Gastroesophageal sphincter (tissue), 4 donors: ENCODE measurements at regions not wholly inside any gene's neighbourhood (a gene's known extent, or its start where the extent isn't known, plus 50 kb on each side); places are given as distances from the start of the nearest gene placed in this dataset.

Experiments used
- ATAC-seq: fragments of 150-250 bp; one replicate; pipeline ENCODE4 v1.9.1; 2016; ENCODE audit warnings: mild to moderate bottlenecking, moderate library complexity
- H3K27ac ChIP-seq, 4 donors: fragments of 200-600 bp; sonication (generic) in 3 of 4; 1 replicate in 3 of 4; 2 replicates in 1 of 4; pipeline ENCODE4 v1.5.1; 2016 to 2019
- H3K27me3 ChIP-seq: fragments of 200-600 bp; sonication (generic); one replicate; pipeline ENCODE4 v1.5.1; 2019
- H3K36me3 ChIP-seq, 2 donors: fragments of 200-600 bp; sonication (generic); one replicate each; pipeline ENCODE4 v1.5.1; 2019; ENCODE audit warnings: control low read depth in 1 of 2
- H3K4me1 ChIP-seq, 3 donors: fragments of 200-600 bp; sonication (generic); 1 replicate in 2 of 3; 2 replicates in 1 of 3; pipeline ENCODE4 v1.5.1; 2016 to 2019; ENCODE audit warnings: control low read depth in 2 of 3
- H3K4me3 ChIP-seq, 2 donors: fragments of 200-600 bp; sonication (generic); one replicate each; pipeline ENCODE4 v1.5.1; 2019; ENCODE audit warnings: mild to moderate bottlenecking in 1 of 2, moderate library complexity in 1 of 2
- H3K9me3 ChIP-seq, 3 donors: fragments of 200-600 bp; sonication (generic); one replicate each; pipeline ENCODE4 v1.5.1; 2017 to 2019; ENCODE audit warnings: control low read depth in 2 of 3
- EP300 ChIP-seq: sonication (generic); formaldehyde crosslinking; IDR thresholded peaks from one replicate; pipeline ENCODE4 v1.6.1; 2017; ENCODE audit warnings: antibody characterized with exemption, mild to moderate bottlenecking
- POLR2A ChIP-seq, 2 donors: fragments of 450-650 bp; IDR thresholded peaks; one replicate each; pipeline ENCODE4 v1.6.1; 2017; ENCODE audit warnings: antibody characterized with exemption in 2 of 2, mild to moderate bottlenecking in 2 of 2, moderate library complexity in 1 of 2
- POLR2AphosphoS5 ChIP-seq: sonication (generic); formaldehyde crosslinking; IDR thresholded peaks from one replicate; pipeline ENCODE4 v1.6.1; 2017; ENCODE audit warnings: antibody characterized with exemption
- WGBS, 2 donors: methylation state at CpG; one replicate each; pipeline ENCODE4 v1.1.5; 2018; ENCODE audit warnings: low coverage in 1 of 2; 5-methylcytosine and 5-hydroxymethylcytosine counted together
- TF ChIP-seq, protein P1 (sequence below), 4 experiments: fragments of 200-600 bp in 2 of 4; fragments of 450-650 bp in 2 of 4; sonication (generic) in 1 of 4; IDR thresholded peaks; one replicate each; pipeline ENCODE4 v1.5.1; 2017 to 2019; ENCODE audit warnings: antibody characterized with exemption in 4 of 4, mild to moderate bottlenecking in 2 of 4, moderate library complexity in 2 of 4

DNA sequence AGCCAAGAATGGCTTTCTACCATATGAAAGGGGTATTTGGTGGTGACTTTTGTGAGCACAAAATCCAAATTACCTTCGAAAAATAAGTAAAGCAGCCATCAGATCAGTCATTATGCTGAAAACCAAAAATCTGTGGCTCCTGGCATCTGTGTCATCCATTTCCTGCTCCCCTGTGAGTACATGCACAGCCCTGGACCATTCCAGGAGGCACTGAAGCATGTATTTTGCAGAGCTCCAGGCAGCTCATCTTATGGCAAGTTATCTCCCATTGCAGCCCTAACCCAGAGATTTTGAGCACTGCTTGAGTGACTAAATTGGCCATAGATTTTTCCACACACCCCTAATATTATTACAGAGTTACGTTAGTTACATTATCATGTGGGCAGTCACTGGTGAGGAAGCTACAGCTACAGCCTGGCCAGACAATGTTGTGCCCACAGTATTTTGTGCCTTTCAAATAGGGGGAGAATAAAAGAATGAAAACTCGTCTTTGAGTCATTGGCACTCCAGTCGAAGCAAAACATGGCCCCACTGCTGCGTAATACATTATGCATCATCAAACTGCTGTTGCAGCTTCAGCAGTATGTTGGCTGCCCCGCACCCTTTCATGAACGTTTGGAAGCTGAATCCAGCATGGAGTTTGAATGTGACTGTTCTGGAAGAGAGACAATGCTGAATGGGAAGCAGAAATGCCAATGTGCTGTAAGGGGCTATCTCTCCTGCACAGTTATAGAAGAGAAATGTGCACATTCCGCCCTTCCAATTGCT lies 702.2 kb downstream of the RNF144A start:
- TF ChIP-seq EP300: no peak
- no peak for TF ChIP-seq POLR2A (IDR thresholded peaks at IDR 0.05)
- no peak for TF ChIP-seq POLR2AphosphoS5
- TF ChIP-seq, protein P1, sequence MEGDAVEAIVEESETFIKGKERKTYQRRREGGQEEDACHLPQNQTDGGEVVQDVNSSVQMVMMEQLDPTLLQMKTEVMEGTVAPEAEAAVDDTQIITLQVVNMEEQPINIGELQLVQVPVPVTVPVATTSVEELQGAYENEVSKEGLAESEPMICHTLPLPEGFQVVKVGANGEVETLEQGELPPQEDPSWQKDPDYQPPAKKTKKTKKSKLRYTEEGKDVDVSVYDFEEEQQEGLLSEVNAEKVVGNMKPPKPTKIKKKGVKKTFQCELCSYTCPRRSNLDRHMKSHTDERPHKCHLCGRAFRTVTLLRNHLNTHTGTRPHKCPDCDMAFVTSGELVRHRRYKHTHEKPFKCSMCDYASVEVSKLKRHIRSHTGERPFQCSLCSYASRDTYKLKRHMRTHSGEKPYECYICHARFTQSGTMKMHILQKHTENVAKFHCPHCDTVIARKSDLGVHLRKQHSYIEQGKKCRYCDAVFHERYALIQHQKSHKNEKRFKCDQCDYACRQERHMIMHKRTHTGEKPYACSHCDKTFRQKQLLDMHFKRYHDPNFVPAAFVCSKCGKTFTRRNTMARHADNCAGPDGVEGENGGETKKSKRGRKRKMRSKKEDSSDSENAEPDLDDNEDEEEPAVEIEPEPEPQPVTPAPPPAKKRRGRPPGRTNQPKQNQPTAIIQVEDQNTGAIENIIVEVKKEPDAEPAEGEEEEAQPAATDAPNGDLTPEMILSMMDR (IDR thresholded peaks at IDR 0.05): no peak
- 59 to 83% methylated on average over 3 to 5 of the region's 8 CpGs for WGBS, 2 donors
- Histone ChIP-seq H3K4me1 (no peaks in the 10 kb centered on the region), H3K36me3 (no peaks in the 10 kb centered on the region), H3K27ac (no peak overlapping the region), H3K4me3 (no peak overlapping the region), H3K27me3 (no peaks in the 10 kb centered on the region), H3K9me3 (no peaks in the 10 kb centered on the region)
- no peak for ATAC-seq

DNA sequence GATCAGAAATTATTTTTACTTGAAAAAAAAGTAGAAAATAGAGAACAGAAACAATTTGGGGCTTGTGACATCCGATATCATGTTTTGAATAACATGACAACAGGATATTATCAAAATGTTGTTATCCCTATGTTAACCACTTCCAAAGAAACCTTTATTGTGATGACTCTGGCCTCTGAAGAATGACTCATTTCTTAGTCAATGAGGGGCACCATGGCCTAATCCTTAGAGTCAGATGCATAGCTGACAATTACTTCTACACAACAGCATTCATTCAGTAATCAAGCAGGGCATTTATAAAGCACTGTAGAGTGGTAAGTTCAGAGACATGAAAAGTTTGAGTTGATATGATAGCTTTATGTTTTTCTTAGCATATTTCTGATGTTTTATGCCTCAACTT lies 703.0 kb downstream of the RNF144A start:
- Histone ChIP-seq H3K4me1 (no peaks in the 10 kb centered on the region), H3K36me3 (no peaks in the 10 kb centered on the region), H3K4me3 (no peak overlapping the region), H3K27ac (no peak overlapping the region), H3K9me3 (no peaks in the 10 kb centered on the region), H3K27me3 (no peaks in the 10 kb centered on the region)
- WGBS, 2 donors: 57 to 90% methylated on average over 1 of the region's 1 CpG
- TF ChIP-seq POLR2AphosphoS5: no peak
- TF ChIP-seq, protein P1 (IDR thresholded peaks at IDR 0.05): no peak
- no peak for ATAC-seq

DNA sequence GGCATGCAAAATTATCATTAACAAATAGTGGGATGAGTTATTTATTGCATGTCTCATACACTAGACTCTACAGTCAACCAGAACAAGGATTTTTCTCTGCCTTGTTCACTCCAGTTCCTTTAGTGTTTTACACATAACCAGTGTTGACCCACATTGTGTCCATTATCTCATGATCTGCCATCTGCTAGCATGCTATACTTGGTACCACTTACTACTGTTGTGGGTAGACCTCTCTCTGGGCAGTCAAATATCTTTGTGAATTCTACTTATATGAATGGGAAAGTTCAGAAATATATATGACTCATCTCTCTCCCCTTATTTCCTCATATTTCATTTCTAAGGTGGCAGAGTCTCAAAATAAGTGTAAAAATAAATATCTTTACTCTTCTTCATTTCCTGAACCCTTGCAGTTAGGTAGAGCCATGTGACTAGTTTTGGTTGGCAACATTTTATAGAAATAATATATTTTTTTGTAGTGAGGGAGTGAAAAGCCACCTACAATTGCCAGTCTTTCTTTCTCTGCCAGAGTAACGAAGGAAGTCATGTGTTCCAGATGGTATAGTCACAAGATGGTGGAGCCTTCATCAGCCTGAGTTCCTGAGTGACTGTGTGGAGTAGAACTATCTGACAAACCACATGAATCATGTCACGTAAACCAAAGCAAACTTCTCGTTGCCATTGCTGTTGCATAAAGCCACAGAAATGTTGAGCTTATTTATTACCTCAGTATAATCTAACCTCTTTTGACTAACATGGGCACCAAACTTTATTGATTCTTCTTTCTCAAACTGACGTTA lies 704.0 kb downstream of the RNF144A start:
- no peak for ATAC-seq
- H3K27me3 ChIP-seq: no peaks in the 10 kb centered on the region
- no peak overlapping the region for H3K27ac ChIP-seq
- no peaks in the 10 kb centered on the region for H3K4me1 ChIP-seq
- 77 to 82% methylated on average over 4 of the region's 4 CpGs for WGBS, 2 donors
- no peaks in the 10 kb centered on the region for H3K9me3 ChIP-seq
- no peak overlapping the region for H3K4me3 ChIP-seq
- H3K36me3 ChIP-seq: no peaks in the 10 kb centered on the region
- TF ChIP-seq POLR2A (IDR thresholded peaks at IDR 0.05) (no peak), POLR2AphosphoS5 (no peak), EP300 (no peak)
- TF ChIP-seq, protein P1 (IDR thresholded peaks at IDR 0.05): no peak

DNA sequence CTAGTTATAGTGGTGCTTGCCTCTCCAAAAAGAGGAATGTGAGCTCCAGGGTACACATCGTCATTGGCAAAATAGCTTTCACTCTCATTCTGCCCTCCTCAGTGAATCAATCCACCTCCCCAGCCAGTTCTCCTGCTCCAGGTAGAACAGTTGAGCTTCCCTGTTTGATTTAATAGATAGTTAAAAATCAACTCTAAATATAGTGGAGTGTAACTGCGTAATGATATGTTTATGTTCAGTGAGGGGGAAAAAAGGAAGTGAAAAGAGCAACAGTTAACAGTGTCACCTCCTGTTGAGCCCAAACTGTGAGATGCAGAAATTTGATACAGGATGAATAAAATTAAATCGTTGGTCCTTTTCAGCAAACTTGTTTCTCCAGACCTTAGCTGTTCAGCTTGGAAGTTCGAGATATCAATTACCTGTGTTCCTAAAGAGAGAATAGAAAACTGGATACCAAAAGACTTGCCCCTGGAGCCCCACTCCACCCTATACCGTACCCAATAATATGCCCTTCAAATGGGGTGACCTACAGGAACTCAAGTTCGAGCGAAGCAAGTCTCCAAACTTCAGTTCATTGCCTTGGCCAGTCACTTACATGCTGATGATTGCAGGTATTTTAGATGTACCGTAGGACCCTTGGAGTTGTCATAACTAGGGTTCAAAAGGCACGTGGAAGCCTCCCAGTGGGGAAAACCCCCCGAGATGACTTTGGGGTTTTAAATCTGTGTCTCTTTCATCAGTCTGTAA lies 708.4 kb downstream of the RNF144A start:
- H3K36me3 ChIP-seq: no peaks in the 10 kb centered on the region
- no peaks in the 10 kb centered on the region for H3K4me1 ChIP-seq
- no peak for ATAC-seq
- TF ChIP-seq, protein P1 (IDR thresholded peaks at IDR 0.05): no peak
- TF ChIP-seq POLR2AphosphoS5 (no peak), POLR2A (IDR thresholded peaks at IDR 0.05) (no peak), EP300 (no peak)
- no peaks in the 10 kb centered on the region for H3K27me3 ChIP-seq
- H3K9me3 ChIP-seq: no peaks in the 10 kb centered on the region
- no peak overlapping the region for H3K4me3 ChIP-seq
- no peak overlapping the region for H3K27ac ChIP-seq
- WGBS, 2 donors: 71 to 87% methylated on average over 9 to 10 of the region's 10 CpGs
